Adrenal gland (tissue), 5 donors: ENCODE measurements at regions not wholly inside any gene's neighbourhood (a gene's known extent, or its start where the extent isn't known, plus 50 kb on each side); places are given as distances from the start of the nearest gene placed in this dataset.

ENCODE experiments used
- POLR2A ChIP-seq, 2 donors: fragments of 450-650 bp; IDR thresholded peaks; one replicate each; pipeline ENCODE4 v1.6.1; 2017; ENCODE audit warnings: antibody characterized with exemption in 2 of 2, mild to moderate bottlenecking in 2 of 2, moderate library complexity in 1 of 2
- TF ChIP-seq, protein P1 (sequence below), 6 experiments: fragments of 450-650 bp in 4 of 6; fragments of 200-600 bp in 2 of 6; sonication (generic) in 1 of 6; IDR thresholded peaks; 1 replicate in 5 of 6; 2 replicates in 1 of 6; pipeline versions ENCODE4 v1.5.1 to v1.8.0; 2016 to 2021; ENCODE audit warnings: antibody characterized with exemption in 6 of 6, mild to moderate bottlenecking in 2 of 6, moderate library complexity in 1 of 6
- donor health status: DM: no; HTN: no; CAD: no.

DNA sequence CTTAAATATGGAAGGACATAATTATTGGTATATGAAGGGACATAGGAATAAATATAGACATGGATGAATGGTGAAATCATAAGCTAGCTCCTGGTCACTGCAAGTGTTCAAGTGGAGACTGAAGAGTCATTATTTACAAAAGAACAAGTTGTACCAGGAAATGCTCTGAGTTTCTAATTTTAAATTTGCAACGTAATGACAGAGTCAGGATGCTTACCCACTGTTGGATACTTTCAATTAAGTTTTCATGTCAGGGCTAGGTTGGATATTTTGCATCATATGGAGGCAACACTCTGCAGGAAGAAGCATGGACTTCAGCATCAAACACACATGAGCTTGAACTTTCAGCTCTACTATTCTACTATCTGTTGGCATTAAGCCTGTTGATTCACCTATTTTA is 499.6 kb upstream of the C1orf87 start:
- TF ChIP-seq, protein P1, sequence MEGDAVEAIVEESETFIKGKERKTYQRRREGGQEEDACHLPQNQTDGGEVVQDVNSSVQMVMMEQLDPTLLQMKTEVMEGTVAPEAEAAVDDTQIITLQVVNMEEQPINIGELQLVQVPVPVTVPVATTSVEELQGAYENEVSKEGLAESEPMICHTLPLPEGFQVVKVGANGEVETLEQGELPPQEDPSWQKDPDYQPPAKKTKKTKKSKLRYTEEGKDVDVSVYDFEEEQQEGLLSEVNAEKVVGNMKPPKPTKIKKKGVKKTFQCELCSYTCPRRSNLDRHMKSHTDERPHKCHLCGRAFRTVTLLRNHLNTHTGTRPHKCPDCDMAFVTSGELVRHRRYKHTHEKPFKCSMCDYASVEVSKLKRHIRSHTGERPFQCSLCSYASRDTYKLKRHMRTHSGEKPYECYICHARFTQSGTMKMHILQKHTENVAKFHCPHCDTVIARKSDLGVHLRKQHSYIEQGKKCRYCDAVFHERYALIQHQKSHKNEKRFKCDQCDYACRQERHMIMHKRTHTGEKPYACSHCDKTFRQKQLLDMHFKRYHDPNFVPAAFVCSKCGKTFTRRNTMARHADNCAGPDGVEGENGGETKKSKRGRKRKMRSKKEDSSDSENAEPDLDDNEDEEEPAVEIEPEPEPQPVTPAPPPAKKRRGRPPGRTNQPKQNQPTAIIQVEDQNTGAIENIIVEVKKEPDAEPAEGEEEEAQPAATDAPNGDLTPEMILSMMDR (IDR thresholded peaks at IDR 0.05) = no peak
- TF ChIP-seq POLR2A (IDR thresholded peaks at IDR 0.05) = no peak
